Retinal pigment epithelial cell (primary cell): ENCODE measurements at regions not wholly inside any gene's neighbourhood (a gene's known extent, or its start where the extent isn't known, plus 50 kb on each side); places are given as distances from the start of the nearest gene placed in this dataset.
"Not testable (repeated sequence)": the region's sequence is repeated elsewhere in the genome, so short reads cannot be mapped to it uniquely, and the experiment has no call there.

Experiments used
- DNase-seq: peaks from one replicate; pipeline ENCODE4 v3.0.0-alpha.2; 2010; ENCODE audit warnings: low read depth
- H3K4me3 ChIP-seq: 2 replicates; pipeline ENCODE4 v1.5.1; 2011; ENCODE audit warnings: mild to moderate bottlenecking, low read length, control low read depth, moderate library complexity
- TF ChIP-seq, protein P1 (sequence below): conservative IDR thresholded peaks from 2 replicates; pipeline ENCODE4 v1.5.1; 2011; ENCODE audit warnings: low read depth, low read length, control low read depth, inconsistent platforms

- TF ChIP-seq, protein P1, sequence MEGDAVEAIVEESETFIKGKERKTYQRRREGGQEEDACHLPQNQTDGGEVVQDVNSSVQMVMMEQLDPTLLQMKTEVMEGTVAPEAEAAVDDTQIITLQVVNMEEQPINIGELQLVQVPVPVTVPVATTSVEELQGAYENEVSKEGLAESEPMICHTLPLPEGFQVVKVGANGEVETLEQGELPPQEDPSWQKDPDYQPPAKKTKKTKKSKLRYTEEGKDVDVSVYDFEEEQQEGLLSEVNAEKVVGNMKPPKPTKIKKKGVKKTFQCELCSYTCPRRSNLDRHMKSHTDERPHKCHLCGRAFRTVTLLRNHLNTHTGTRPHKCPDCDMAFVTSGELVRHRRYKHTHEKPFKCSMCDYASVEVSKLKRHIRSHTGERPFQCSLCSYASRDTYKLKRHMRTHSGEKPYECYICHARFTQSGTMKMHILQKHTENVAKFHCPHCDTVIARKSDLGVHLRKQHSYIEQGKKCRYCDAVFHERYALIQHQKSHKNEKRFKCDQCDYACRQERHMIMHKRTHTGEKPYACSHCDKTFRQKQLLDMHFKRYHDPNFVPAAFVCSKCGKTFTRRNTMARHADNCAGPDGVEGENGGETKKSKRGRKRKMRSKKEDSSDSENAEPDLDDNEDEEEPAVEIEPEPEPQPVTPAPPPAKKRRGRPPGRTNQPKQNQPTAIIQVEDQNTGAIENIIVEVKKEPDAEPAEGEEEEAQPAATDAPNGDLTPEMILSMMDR, result no peak
- no peak for DNase-seq
- no peak overlapping the region for H3K4me3 ChIP-seq
Measured at GRCh38 chr2:240191001-240191400, 50.5 kb upstream of the OTOS start.

DNA sequence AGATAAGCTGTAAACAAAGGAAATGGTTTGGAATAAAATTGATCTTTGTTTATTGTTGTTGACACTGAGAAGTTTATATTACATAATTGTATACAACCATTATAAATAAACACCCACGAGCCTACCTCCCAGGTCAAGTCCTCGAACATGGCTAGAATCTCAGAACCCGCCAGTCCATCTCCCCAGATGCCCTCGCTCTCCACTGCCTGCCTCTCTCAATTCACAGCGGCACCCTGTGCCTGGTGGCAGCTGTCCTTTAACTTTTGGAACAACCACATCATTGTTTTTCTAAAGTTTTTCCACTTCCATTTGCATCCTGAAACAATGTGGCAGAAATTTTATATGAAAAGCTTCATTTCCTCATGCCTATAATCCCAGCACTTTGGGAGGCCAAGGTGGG is 52.2 kb upstream of the OTOS start:
- H3K4me3 ChIP-seq, result no peak overlapping the region
- DNase-seq, result no peak
- TF ChIP-seq, protein P1, result no peak

GRCh38 chr2:240194341-240194762 is 53.9 kb upstream of the OTOS start:
- not testable (repeated sequence) for H3K4me3 ChIP-seq
- TF ChIP-seq, protein P1, result peak; percentile 46
- peak; percentile 16 for DNase-seq

GRCh38 chr2:240195316-240195861 is 54.9 kb upstream of the OTOS start:
- TF ChIP-seq, protein P1, result no peak
- DNase-seq, result no peak
- no peak overlapping the region for H3K4me3 ChIP-seq

- no peak overlapping the region for H3K4me3 ChIP-seq
- TF ChIP-seq, protein P1, result no peak
- no peak for DNase-seq
Measured at GRCh38 chr2:240196716-240197461, 56.4 kb upstream of the OTOS start.

- no peak for DNase-seq
- H3K4me3 ChIP-seq, result no peak overlapping the region
- TF ChIP-seq, protein P1, result no peak
Measured at GRCh38 chr2:240197462-240198139, 57.1 kb upstream of the OTOS start.

DNA sequence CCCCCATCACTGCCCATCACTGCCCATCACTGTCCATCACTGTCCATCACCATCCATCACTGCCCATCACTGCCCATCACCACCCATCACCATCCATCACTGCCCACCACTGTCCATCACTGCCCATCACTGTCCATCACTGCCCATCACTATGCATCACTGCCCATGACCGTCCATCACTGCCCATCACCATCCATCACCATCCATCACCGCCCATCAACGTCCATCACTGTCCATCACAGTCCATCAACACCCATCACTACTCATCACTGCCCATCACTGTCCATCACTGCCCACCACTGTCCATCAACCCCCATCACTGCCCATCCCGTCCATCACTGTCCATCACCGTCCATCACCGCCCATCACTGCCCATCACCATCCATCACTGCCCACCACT is 57.8 kb upstream of the OTOS start:
- no peak for DNase-seq
- TF ChIP-seq, protein P1, result no peak
- H3K4me3 ChIP-seq, result no peak overlapping the region
